Stimulated activated CD4-positive, alpha-beta T cell treated with anti-CD3 and anti-CD28 coated beads, Interleukin-12 subunit alpha, Interleukin-12 subunit beta, amount 100 ng/mL, for 4 hours (primary cell): ENCODE measurements at regions not wholly inside any gene's neighbourhood (a gene's known extent, or its start where the extent isn't known, plus 50 kb on each side); places are given as distances from the start of the nearest gene placed in this dataset.

Experiments used
- DNase-seq: peaks from one replicate; pipeline ENCODE4 v3.0.0-alpha.2; 2020

GRCh38 chr4:56757821-56758411 is 63.6 kb downstream of the SPINK2 start:
- DNase-seq: peak; percentile 65

- no peak for DNase-seq
Observed at GRCh38 chr4:56757261-56757746, 64.2 kb downstream of the SPINK2 start.

- no peak for DNase-seq
Observed at GRCh38 chr4:56755901-56756300, 65.6 kb downstream of the SPINK2 start.

- DNase-seq: no peak
Observed at GRCh38 chr4:56752985-56753384, 68.5 kb downstream of the SPINK2 start.

GRCh38 chr4:56750231-56750630 is 69.1 kb upstream of the HOPX start:
- no peak for DNase-seq

- DNase-seq: no peak
Observed at GRCh38 chr4:56748271-56748670, 67.2 kb upstream of the HOPX start.

- no peak for DNase-seq
Observed at GRCh38 chr4:56746639-56747038, 65.5 kb upstream of the HOPX start.

GRCh38 chr4:56745042-56745441 is 63.9 kb upstream of the HOPX start:
- DNase-seq: no peak

- no peak for DNase-seq
Observed at GRCh38 chr4:56744030-56744429, 62.9 kb upstream of the HOPX start.

GRCh38 chr4:56743550-56743949 is 62.5 kb upstream of the HOPX start:
- no peak for DNase-seq

- no peak for DNase-seq
Observed at GRCh38 chr4:56742080-56742871, 61.2 kb upstream of the HOPX start.

GRCh38 chr4:56741595-56741994 is 60.5 kb upstream of the HOPX start:
- no peak for DNase-seq

- no peak for DNase-seq
Observed at GRCh38 chr4:56739066-56739777, 58.1 kb upstream of the HOPX start.

- DNase-seq: no peak
Observed at GRCh38 chr4:56737666-56738065, 56.6 kb upstream of the HOPX start.

GRCh38 chr4:56733352-56733751 is 52.3 kb upstream of the HOPX start:
- DNase-seq: no peak

- DNase-seq: no peak
Observed at GRCh38 chr4:56732301-56732700, 51.2 kb upstream of the HOPX start.

GRCh38 chr4:56731857-56732256 is 50.8 kb upstream of the HOPX start:
- DNase-seq: no peak
